Right atrium auricular region (tissue), 2 donors: ENCODE measurements at regions not wholly inside any gene's neighbourhood (a gene's known extent, or its start where the extent isn't known, plus 50 kb on each side); places are given as distances from the start of the nearest gene placed in this dataset.
"Not testable (repeated sequence)": the region's sequence is repeated elsewhere in the genome, so short reads cannot be mapped to it uniquely, and the experiment has no call there.

Experiments used
- DNase-seq: peaks from one replicate; pipeline ENCODE4 v3.0.0-alpha.2; 2019; ENCODE audit warnings: low spot score
- H3K27ac ChIP-seq, 2 donors: fragments of 200-600 bp; sonication (generic); 1 replicate in 1 of 2; 2 replicates in 1 of 2; pipeline ENCODE4 v1.5.1; 2016 to 2019
- H3K27me3 ChIP-seq, 2 donors: fragments of 200-600 bp; sonication (generic); one replicate each; pipeline versions ENCODE4 v1.5.1 to v1.6.0; 2017 to 2019
- H3K36me3 ChIP-seq: fragments of 200-600 bp; sonication (generic); one replicate; pipeline ENCODE4 v1.5.1; 2016
- H3K4me1 ChIP-seq, 2 donors: fragments of 200-600 bp; sonication (generic); one replicate each; pipeline versions ENCODE4 v1.5.1 to v1.6.0; 2017 to 2019
- H3K4me3 ChIP-seq, 2 donors: fragments of 200-600 bp; sonication (generic); 1 replicate in 1 of 2; 2 replicates in 1 of 2; pipeline ENCODE4 v1.5.1; 2017 to 2019; ENCODE audit warnings: mild to moderate bottlenecking in 1 of 2, moderate library complexity in 1 of 2
- H3K9me3 ChIP-seq, 2 donors: fragments of 200-600 bp; sonication (generic); one replicate each; pipeline ENCODE4 v1.5.1; 2019
- CTCF ChIP-seq, 2 donors: fragments of 200-600 bp; sonication (generic); IDR thresholded peaks; one replicate each; pipeline ENCODE4 v1.5.1; 2019; ENCODE audit warnings: antibody characterized with exemption in 2 of 2

DNA sequence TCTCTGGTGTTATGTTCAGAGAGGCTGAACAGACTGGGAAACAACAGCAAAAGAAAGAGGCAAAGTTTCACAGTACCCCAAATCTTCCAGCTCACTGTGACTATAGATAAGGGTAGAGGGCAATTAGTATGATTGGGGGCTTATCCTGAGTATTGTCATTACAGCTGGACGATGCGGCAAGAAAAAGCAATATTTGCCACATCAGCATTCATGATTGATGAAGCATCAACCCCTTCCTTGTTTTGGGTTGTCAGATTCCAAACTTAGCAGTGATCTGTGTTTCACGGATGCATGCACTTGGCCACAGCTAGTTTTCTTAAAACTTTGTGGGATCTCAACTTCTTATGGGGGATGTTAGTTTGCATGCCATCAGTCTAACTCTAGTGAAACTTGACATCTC, 348.8 kb upstream of the SLITRK5 start:
- Histone ChIP-seq H3K27ac (no peak overlapping the region), H3K36me3 (no peaks in the 10 kb centered on the region), H3K27me3 (no peaks in the 10 kb centered on the region), H3K4me3 (no peak overlapping the region), H3K9me3 (no peaks in the 10 kb centered on the region), H3K4me1 (no peaks in the 10 kb centered on the region)
- TF ChIP-seq CTCF (IDR thresholded peaks at IDR 0.05): no peak
- DNase-seq: no peak

DNA sequence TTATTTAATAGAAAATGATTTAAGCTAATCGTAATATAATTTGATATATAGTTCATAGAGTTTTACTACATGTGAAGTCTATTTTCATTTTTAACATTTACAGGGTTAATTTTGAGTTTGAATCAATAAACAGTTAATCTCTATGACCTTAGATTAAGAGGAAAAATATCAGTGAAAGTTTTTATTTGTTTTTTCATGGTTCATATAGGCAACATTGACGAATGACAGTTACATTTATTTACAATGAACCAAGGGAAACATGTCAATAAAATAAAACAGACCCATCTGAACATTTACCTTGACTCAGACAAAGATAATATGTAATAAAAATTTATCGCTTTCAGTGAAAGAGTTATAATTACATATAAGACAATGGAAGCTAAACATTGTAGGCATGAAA, 346.6 kb upstream of the SLITRK5 start:
- Histone ChIP-seq H3K36me3 (no peaks in the 10 kb centered on the region), H3K27ac (no peak overlapping the region), H3K4me1 (no peaks in the 10 kb centered on the region), H3K27me3 (no peaks in the 10 kb centered on the region), H3K4me3 (no peak overlapping the region), H3K9me3 (no peaks in the 10 kb centered on the region)
- TF ChIP-seq CTCF (IDR thresholded peaks at IDR 0.05): no peak
- DNase-seq: no peak

GRCh38 chr13:87331178-87331577, 340.0 kb upstream of the SLITRK5 start:
- TF ChIP-seq CTCF (IDR thresholded peaks at IDR 0.05): no peak
- no peak for DNase-seq
- no peaks in the 10 kb centered on the region for H3K9me3 ChIP-seq
- no peaks in the 10 kb centered on the region for H3K27me3 ChIP-seq
- H3K27ac ChIP-seq: no peak overlapping the region
- no peaks in the 10 kb centered on the region for H3K36me3 ChIP-seq
- H3K4me3 ChIP-seq: no peak overlapping the region
- H3K4me1 ChIP-seq: no peaks in the 10 kb centered on the region

DNA sequence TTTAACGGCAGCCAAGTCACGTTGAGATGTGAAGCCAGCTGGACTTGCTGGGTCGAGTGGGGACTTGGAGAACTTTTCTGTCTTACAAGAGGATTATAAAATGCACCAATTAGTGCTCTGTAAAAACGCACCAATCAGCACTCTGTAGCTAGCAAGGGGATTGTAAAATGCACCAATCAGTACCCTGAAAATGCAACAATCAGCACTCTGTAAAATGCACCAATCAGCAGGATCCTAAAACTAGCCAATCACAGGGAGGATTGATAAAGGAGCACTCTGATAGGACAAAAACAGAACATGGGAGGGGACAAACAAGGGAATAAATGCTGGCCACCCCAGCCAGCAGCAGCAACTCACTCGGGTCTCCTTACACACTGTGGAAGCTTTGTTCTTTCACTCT, 337.6 kb upstream of the SLITRK5 start:
- Histone ChIP-seq H3K9me3 (no peaks in the 10 kb centered on the region), H3K4me1 (no peaks in the 10 kb centered on the region), H3K27ac (no peak overlapping the region), H3K4me3 (no peak overlapping the region), H3K27me3 (no peaks in the 10 kb centered on the region), H3K36me3 (no peaks in the 10 kb centered on the region)
- no peak for TF ChIP-seq CTCF (IDR thresholded peaks at IDR 0.05)
- DNase-seq: no peak

- Histone ChIP-seq H3K27me3 (no peaks in the 10 kb centered on the region), H3K27ac (no peak overlapping the region), H3K4me3 (no peak overlapping the region), H3K9me3 (no peaks in the 10 kb centered on the region), H3K4me1 (no peaks in the 10 kb centered on the region), H3K36me3 (no peaks in the 10 kb centered on the region)
- DNase-seq: no peak
- no peak for TF ChIP-seq CTCF (IDR thresholded peaks at IDR 0.05)
Measured at GRCh38 chr13:87334176-87334575, 337.0 kb upstream of the SLITRK5 start.

GRCh38 chr13:87336346-87336889, 334.8 kb upstream of the SLITRK5 start:
- not testable (repeated sequence) for H3K36me3 ChIP-seq, DNase-seq, H3K27ac ChIP-seq, H3K9me3 ChIP-seq, H3K4me1 ChIP-seq, H3K4me3 ChIP-seq, H3K27me3 ChIP-seq
